Gastroesophageal sphincter (tissue), 4 donors: ENCODE measurements at regions not wholly inside any gene's neighbourhood (a gene's known extent, or its start where the extent isn't known, plus 50 kb on each side); places are given as distances from the start of the nearest gene placed in this dataset.

Experiments used
- ATAC-seq: fragments of 150-250 bp; one replicate; pipeline ENCODE4 v1.9.1; 2016; ENCODE audit warnings: mild to moderate bottlenecking, moderate library complexity
- H3K27ac ChIP-seq, 4 donors: fragments of 200-600 bp; sonication (generic) in 3 of 4; 1 replicate in 3 of 4; 2 replicates in 1 of 4; pipeline ENCODE4 v1.5.1; 2016 to 2019
- H3K27me3 ChIP-seq: fragments of 200-600 bp; sonication (generic); one replicate; pipeline ENCODE4 v1.5.1; 2019
- H3K36me3 ChIP-seq, 2 donors: fragments of 200-600 bp; sonication (generic); one replicate each; pipeline ENCODE4 v1.5.1; 2019; ENCODE audit warnings: control low read depth in 1 of 2
- H3K4me1 ChIP-seq, 3 donors: fragments of 200-600 bp; sonication (generic); 1 replicate in 2 of 3; 2 replicates in 1 of 3; pipeline ENCODE4 v1.5.1; 2016 to 2019; ENCODE audit warnings: control low read depth in 2 of 3
- H3K4me3 ChIP-seq, 2 donors: fragments of 200-600 bp; sonication (generic); one replicate each; pipeline ENCODE4 v1.5.1; 2019; ENCODE audit warnings: mild to moderate bottlenecking in 1 of 2, moderate library complexity in 1 of 2
- H3K9me3 ChIP-seq, 3 donors: fragments of 200-600 bp; sonication (generic); one replicate each; pipeline ENCODE4 v1.5.1; 2017 to 2019; ENCODE audit warnings: control low read depth in 2 of 3
- EP300 ChIP-seq: sonication (generic); formaldehyde crosslinking; IDR thresholded peaks from one replicate; pipeline ENCODE4 v1.6.1; 2017; ENCODE audit warnings: antibody characterized with exemption, mild to moderate bottlenecking
- POLR2A ChIP-seq, 2 donors: fragments of 450-650 bp; IDR thresholded peaks; one replicate each; pipeline ENCODE4 v1.6.1; 2017; ENCODE audit warnings: antibody characterized with exemption in 2 of 2, mild to moderate bottlenecking in 2 of 2, moderate library complexity in 1 of 2
- POLR2AphosphoS5 ChIP-seq: sonication (generic); formaldehyde crosslinking; IDR thresholded peaks from one replicate; pipeline ENCODE4 v1.6.1; 2017; ENCODE audit warnings: antibody characterized with exemption
- WGBS, 2 donors: methylation state at CpG; one replicate each; pipeline ENCODE4 v1.1.5; 2018; ENCODE audit warnings: low coverage in 1 of 2; 5-methylcytosine and 5-hydroxymethylcytosine counted together
- TF ChIP-seq, protein P1 (sequence below), 4 experiments: fragments of 200-600 bp in 2 of 4; fragments of 450-650 bp in 2 of 4; sonication (generic) in 1 of 4; IDR thresholded peaks; one replicate each; pipeline ENCODE4 v1.5.1; 2017 to 2019; ENCODE audit warnings: antibody characterized with exemption in 4 of 4, mild to moderate bottlenecking in 2 of 4, moderate library complexity in 2 of 4

DNA sequence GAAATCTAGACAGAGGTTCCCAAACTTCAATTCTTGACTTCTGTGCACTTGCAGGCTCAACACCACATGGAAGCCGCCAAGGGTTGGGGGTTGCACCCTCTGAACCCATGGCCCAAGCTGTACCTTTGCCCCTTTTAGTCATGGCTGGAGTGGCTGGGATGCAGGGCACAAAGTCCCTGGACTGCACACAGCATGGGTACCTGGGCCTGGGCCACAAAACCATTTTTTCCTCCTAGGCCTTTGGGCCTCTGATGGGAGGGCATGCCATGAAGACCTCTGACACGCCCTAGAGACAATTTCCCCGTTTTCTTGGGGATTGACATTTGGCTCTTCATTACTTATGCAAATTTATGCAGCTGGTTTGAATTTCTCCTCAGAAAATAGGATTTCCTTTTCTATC, 342.0 kb downstream of the TPBG start:
- H3K36me3 ChIP-seq, result no peaks in the 10 kb centered on the region
- H3K27me3 ChIP-seq, result no peaks in the 10 kb centered on the region
- H3K4me1 ChIP-seq, result peaks cover 0 to 4% (median 3%) of the 10 kb centered on the region in 3 donors
- 63 to 78% methylated on average over 2 to 3 of the region's 3 CpGs for WGBS, 2 donors
- peaks cover 0 to 15% (median 0%) of the 10 kb centered on the region in 3 donors for H3K9me3 ChIP-seq
- no peak overlapping the region for H3K27ac ChIP-seq
- TF ChIP-seq POLR2A (IDR thresholded peaks at IDR 0.05) (no peak), EP300 (no peak), POLR2AphosphoS5 (no peak)
- TF ChIP-seq, protein P1, sequence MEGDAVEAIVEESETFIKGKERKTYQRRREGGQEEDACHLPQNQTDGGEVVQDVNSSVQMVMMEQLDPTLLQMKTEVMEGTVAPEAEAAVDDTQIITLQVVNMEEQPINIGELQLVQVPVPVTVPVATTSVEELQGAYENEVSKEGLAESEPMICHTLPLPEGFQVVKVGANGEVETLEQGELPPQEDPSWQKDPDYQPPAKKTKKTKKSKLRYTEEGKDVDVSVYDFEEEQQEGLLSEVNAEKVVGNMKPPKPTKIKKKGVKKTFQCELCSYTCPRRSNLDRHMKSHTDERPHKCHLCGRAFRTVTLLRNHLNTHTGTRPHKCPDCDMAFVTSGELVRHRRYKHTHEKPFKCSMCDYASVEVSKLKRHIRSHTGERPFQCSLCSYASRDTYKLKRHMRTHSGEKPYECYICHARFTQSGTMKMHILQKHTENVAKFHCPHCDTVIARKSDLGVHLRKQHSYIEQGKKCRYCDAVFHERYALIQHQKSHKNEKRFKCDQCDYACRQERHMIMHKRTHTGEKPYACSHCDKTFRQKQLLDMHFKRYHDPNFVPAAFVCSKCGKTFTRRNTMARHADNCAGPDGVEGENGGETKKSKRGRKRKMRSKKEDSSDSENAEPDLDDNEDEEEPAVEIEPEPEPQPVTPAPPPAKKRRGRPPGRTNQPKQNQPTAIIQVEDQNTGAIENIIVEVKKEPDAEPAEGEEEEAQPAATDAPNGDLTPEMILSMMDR (IDR thresholded peaks at IDR 0.05), result no peak
- H3K4me3 ChIP-seq, result no peak overlapping the region
- ATAC-seq, result no peak

DNA sequence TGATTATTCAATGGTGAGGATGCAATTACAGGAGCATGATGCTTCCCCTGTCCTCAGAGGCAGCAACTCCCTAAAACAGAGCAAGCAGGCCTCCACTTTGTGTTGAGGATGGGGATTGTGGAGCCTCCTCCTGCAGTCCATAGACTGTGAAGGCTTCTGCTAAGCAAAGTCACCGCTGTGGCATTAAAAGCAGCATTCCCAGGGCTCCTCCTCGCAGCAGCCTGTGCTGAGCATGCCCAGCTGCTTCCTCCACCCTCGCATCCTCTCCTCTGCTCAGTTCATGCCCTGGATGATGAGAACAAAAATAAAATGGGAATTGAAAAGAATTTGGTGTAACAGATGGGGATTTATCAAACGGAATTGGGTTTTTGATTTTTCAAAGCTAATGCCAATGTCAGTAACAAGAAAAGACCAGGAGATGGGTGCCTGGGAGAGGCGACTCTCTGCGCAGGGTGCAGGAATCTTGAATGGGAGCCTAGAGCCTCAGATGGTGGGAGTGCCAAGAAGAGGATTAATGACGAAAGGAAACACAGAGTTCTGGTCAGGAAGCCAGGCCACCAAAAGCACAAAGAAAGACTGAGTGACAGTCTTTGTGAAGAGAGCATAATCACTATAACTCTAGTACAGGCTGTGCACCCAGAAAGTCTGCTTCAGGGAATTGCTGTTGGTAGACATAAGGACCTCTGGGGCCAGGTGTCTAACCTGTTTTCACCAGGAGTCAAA, 347.6 kb downstream of the TPBG start:
- Histone ChIP-seq H3K27ac (peak overlapping the region; percentile 74 to 81 (median 77)), H3K9me3 (peaks cover 0 to 15% (median 0%) of the 10 kb centered on the region in 3 donors), H3K27me3 (no peaks in the 10 kb centered on the region), H3K4me1 (peaks cover 3 to 26% (median 19%) of the 10 kb centered on the region in 3 donors), H3K36me3 (no peaks in the 10 kb centered on the region), H3K4me3 (no peak overlapping the region)
- ATAC-seq, result peak; percentile 81
- TF ChIP-seq EP300, result no peak
- TF ChIP-seq POLR2AphosphoS5, result no peak
- no peak for TF ChIP-seq POLR2A (IDR thresholded peaks at IDR 0.05)
- TF ChIP-seq, protein P1 (IDR thresholded peaks at IDR 0.05), result no peak
- WGBS, 2 donors, result 0 to 36% methylated on average over 1 to 5 of the region's 7 CpGs

DNA sequence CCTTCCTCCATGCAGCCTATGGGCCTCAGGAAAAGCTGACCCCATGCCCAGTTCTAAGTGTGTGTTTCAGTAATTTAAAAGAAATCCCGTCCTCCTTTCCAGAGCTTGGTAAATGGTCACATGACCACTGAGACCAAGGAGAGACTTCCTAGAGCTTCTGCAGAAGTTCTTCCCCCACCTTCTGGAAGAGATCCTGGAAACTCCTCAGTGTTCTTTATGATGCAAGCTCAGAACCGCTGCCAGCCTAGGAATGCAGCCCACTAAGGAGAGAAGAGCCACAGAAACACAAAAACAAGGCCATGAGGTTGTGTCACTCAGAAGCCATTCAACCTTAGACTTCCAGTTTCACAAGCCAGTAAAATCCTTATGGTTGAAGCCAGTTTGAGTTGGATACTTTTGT, 348.4 kb downstream of the TPBG start:
- peaks cover 3 to 26% (median 19%) of the 10 kb centered on the region in 3 donors for H3K4me1 ChIP-seq
- H3K27ac ChIP-seq, result peak overlapping the region; percentile 74 to 81 (median 77)
- WGBS, 2 donors, result 15 to 27% methylated on average over 2 of the region's 2 CpGs
- peak; percentile 87 for ATAC-seq
- no peaks in the 10 kb centered on the region for H3K27me3 ChIP-seq
- H3K4me3 ChIP-seq, result no peak overlapping the region
- peaks cover 0 to 13% (median 0%) of the 10 kb centered on the region in 3 donors for H3K9me3 ChIP-seq
- H3K36me3 ChIP-seq, result no peaks in the 10 kb centered on the region
- TF ChIP-seq POLR2AphosphoS5 (no peak), POLR2A (IDR thresholded peaks at IDR 0.05) (no peak), EP300 (no peak)
- TF ChIP-seq, protein P1 (IDR thresholded peaks at IDR 0.05), result no peak

DNA sequence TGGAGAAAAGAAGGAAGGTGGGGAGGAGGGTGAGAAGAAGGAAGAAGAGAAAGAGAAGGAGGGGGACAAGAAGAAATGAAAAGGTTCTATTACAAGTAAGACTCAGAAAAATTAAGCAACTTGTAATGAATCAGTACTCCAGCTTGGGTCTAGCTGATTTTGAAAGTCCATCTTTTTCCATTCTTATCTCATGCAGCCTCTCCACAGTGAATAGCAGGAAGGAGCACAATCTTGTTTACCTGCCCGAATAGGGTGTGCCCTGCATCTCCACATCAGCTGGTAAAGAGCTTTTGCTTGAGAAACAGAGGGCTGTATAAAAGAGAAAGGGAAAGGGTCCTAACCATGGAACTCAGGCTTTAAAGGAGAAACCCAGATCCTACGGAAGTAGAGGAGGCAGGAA, 348.8 kb downstream of the TPBG start:
- no peak overlapping the region for H3K4me3 ChIP-seq
- peak overlapping the region; percentile 74 to 81 (median 77) for H3K27ac ChIP-seq
- no peaks in the 10 kb centered on the region for H3K27me3 ChIP-seq
- H3K4me1 ChIP-seq, result peaks cover 3 to 26% (median 19%) of the 10 kb centered on the region in 3 donors
- H3K36me3 ChIP-seq, result no peaks in the 10 kb centered on the region
- peaks cover 0 to 13% (median 0%) of the 10 kb centered on the region in 3 donors for H3K9me3 ChIP-seq
- TF ChIP-seq POLR2AphosphoS5, result no peak
- TF ChIP-seq, protein P1 (IDR thresholded peaks at IDR 0.05), result no peak
- no peak for TF ChIP-seq EP300
- no peak for TF ChIP-seq POLR2A (IDR thresholded peaks at IDR 0.05)
- 60 to 80% methylated on average over 2 of the region's 2 CpGs for WGBS, 2 donors
- ATAC-seq, result no peak

DNA sequence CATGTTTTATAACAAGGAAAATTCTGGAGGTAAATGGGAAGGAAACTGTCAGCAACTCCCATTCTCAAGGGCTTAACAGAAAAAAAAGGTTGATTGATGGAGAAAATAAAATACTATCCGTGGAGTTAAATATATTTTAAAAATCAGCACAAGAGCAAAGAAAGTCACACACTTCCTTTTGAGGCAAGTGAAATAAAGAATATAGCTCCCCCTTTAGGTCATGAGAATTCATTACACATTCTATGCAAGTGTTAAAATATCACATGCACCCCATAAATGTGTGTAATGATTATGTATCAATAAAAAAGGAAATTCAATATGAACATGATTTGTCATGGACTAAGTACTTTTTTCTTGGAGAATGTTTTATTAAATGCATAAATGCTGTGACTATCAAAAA, 349.2 kb downstream of the TPBG start:
- Histone ChIP-seq H3K9me3 (peaks cover 0 to 13% (median 0%) of the 10 kb centered on the region in 3 donors), H3K27ac (peak overlapping the region; percentile 74 to 81 (median 77)), H3K4me3 (no peak overlapping the region), H3K36me3 (no peaks in the 10 kb centered on the region), H3K4me1 (peaks cover 3 to 26% (median 19%) of the 10 kb centered on the region in 3 donors), H3K27me3 (no peaks in the 10 kb centered on the region)
- no peak for TF ChIP-seq POLR2A (IDR thresholded peaks at IDR 0.05)
- TF ChIP-seq, protein P1 (IDR thresholded peaks at IDR 0.05), result peak in 2 of 4 experiments; percentile 19 to 24
- no peak for ATAC-seq
- WGBS, 2 donors, result 18 to 43% methylated on average over 1 of the region's 1 CpG
